HUES48 (cell line): ENCODE measurements at regions not wholly inside any gene's neighbourhood (a gene's known extent, or its start where the extent isn't known, plus 50 kb on each side); places are given as distances from the start of the nearest gene placed in this dataset.

Experiments used
- H3K27ac ChIP-seq: one replicate; pipeline ENCODE4 v1.7.0; 2013; ENCODE audit warnings: low read depth, low read length, inconsistent platforms
- H3K27me3 ChIP-seq: 2 replicates; pipeline ENCODE4 v1.6.1; 2013; ENCODE audit warnings: mild to moderate bottlenecking, low read length; ENCODE audit not compliant: control insufficient read depth, insufficient read depth
- H3K36me3 ChIP-seq: 2 replicates; pipeline ENCODE4 v1.6.1; 2013; ENCODE audit warnings: low read length; ENCODE audit not compliant: control insufficient read depth, insufficient read depth
- H3K4me1 ChIP-seq: 2 replicates; pipeline ENCODE4 v1.6.1; 2013; ENCODE audit warnings: mild to moderate bottlenecking, low read length; ENCODE audit not compliant: control insufficient read depth, insufficient read depth
- H3K4me3 ChIP-seq: 2 replicates; pipeline ENCODE4 v1.5.1; 2013; ENCODE audit warnings: mild to moderate bottlenecking, low read depth, low read length
- H3K9ac ChIP-seq: 2 replicates; pipeline ENCODE4 v1.6.1; 2013; ENCODE audit warnings: mild to moderate bottlenecking, low read depth, low read length, moderate library complexity
- H3K9me3 ChIP-seq: 2 replicates; pipeline ENCODE4 v1.6.1; 2013; ENCODE audit warnings: low read length; ENCODE audit not compliant: control insufficient read depth, insufficient read depth

- no peaks in the 10 kb centered on the region for H3K36me3 ChIP-seq
Observed at GRCh38 chr4:148874331-148874730, 432.1 kb upstream of the NR3C2 start.

DNA sequence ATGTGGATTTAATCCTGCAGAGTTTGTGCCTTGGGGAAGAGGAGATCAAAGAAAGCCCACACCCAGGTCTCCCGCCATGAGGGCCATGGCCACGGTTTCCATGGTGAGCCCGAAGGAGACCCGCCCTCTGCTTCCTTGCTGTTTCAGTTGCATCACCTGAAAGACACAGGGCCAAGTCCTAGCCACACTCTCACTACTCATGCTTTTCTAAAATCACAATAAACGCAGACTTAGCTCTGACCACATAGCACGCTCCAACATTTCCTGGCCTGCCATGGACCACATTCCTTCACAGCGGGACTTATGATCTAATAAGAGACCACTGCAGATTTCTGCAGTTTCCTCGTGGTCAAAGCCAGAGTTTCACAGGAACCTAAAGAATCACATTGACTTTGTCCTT is 426.0 kb upstream of the NR3C2 start:
- H3K9ac ChIP-seq, result no peak overlapping the region
- H3K9me3 ChIP-seq, result no peaks in the 10 kb centered on the region
- H3K36me3 ChIP-seq, result no peaks in the 10 kb centered on the region
- no peak overlapping the region for H3K4me3 ChIP-seq
- no peaks in the 10 kb centered on the region for H3K27me3 ChIP-seq
- no peak overlapping the region for H3K27ac ChIP-seq
- peaks cover 6% of the 10 kb centered on the region for H3K4me1 ChIP-seq

More at GRCh38 chr4:148874331-148874730, 432.1 kb upstream of the NR3C2 start:
- Histone ChIP-seq H3K4me1 (peaks cover 10% of the 10 kb centered on the region), H3K9me3 (no peaks in the 10 kb centered on the region), H3K27ac (no peak overlapping the region), H3K27me3 (no peaks in the 10 kb centered on the region), H3K4me3 (no peak overlapping the region), H3K9ac (no peak overlapping the region)

DNA sequence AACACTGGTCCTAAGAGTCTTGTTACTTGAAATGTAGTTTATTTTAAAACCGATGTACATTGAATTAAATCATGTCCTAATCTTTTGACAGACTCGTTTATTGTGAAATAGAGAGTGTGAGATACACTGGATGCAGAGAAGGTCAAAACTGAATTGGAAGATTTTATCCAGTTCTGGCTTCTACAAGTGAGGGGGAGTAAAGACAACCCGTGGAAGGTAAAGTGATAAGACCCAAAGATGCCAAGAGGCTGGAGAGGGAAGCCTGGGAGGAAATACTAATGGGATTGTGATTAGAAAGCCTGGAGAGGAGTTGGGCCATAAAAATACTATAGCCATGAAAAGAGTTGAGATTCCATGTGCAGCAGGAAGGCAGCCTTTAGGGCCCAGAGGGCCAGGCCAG is 424.5 kb upstream of the NR3C2 start:
- no peaks in the 10 kb centered on the region for H3K9me3 ChIP-seq
- no peaks in the 10 kb centered on the region for H3K36me3 ChIP-seq
- no peak overlapping the region for H3K27ac ChIP-seq
- H3K4me1 ChIP-seq, result no peaks in the 10 kb centered on the region
- no peak overlapping the region for H3K9ac ChIP-seq
- H3K27me3 ChIP-seq, result no peaks in the 10 kb centered on the region
- no peak overlapping the region for H3K4me3 ChIP-seq

DNA sequence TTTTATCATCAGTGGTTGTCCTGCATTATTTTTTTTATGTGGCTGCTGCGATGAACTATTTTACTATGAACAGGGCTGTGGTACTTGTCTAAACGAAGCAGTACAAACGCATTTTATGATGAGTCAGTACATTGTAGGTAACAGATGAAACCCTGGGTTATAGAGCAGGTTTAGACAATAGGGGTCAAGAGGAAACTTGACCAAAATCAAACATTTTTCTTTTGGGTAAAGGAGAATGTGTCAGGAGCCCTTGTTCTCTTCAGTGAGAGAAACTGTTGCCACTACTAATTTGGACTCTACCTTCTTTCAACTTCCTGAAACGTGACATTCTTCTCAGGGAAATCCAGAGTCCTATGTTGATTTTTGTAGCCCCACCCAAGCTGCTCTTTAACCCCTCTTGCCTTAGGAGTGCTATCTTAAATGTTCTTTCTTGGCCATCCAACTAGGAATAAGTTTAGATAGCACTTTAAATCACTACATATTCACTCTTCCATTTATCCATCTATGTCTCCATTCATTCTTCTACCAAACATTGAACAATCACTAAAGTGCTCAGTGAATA is 415.8 kb upstream of the NR3C2 start:
- Histone ChIP-seq H3K27me3 (no peaks in the 10 kb centered on the region), H3K9me3 (no peaks in the 10 kb centered on the region), H3K9ac (no peak overlapping the region), H3K4me1 (no peaks in the 10 kb centered on the region), H3K36me3 (no peaks in the 10 kb centered on the region), H3K4me3 (no peak overlapping the region), H3K27ac (no peak overlapping the region)

- H3K27ac ChIP-seq, result no peak overlapping the region
- H3K9me3 ChIP-seq, result no peaks in the 10 kb centered on the region
- H3K27me3 ChIP-seq, result no peaks in the 10 kb centered on the region
- no peak overlapping the region for H3K4me3 ChIP-seq
- H3K9ac ChIP-seq, result no peak overlapping the region
- no peaks in the 10 kb centered on the region for H3K4me1 ChIP-seq
- no peaks in the 10 kb centered on the region for H3K36me3 ChIP-seq
Observed at GRCh38 chr4:148857239-148857972, 415.2 kb upstream of the NR3C2 start.

DNA sequence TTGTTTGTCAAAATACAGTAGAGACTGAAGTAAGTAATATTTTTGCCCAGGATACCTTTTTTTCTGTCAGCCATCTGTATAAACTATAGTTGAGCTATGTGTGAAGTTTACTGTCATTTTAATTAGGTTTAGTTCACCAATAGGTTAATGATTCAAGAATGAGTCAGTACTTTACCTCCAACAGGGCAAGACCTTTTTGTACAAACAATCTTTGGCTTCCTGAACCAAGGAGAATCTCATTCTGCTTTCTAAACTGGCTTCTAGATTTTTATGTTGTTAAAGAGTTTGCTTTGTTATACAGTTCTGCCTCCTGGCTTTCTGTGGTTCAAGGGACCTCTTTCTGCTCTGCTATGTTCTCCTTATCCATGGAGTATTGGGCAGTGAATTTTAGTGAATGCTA is 412.0 kb upstream of the NR3C2 start:
- Histone ChIP-seq H3K36me3 (no peaks in the 10 kb centered on the region), H3K9ac (no peak overlapping the region), H3K27me3 (no peaks in the 10 kb centered on the region), H3K27ac (peak overlapping the region; percentile 24), H3K4me3 (no peak overlapping the region), H3K9me3 (no peaks in the 10 kb centered on the region), H3K4me1 (no peaks in the 10 kb centered on the region)

GRCh38 chr4:148852092-148852699 is 410.0 kb upstream of the NR3C2 start:
- no peak overlapping the region for H3K9ac ChIP-seq
- H3K36me3 ChIP-seq, result no peaks in the 10 kb centered on the region

GRCh38 chr4:148850257-148850995 is 408.2 kb upstream of the NR3C2 start:
- Histone ChIP-seq H3K27me3 (no peaks in the 10 kb centered on the region), H3K9ac (no peak overlapping the region), H3K4me3 (no peak overlapping the region), H3K9me3 (no peaks in the 10 kb centered on the region), H3K36me3 (no peaks in the 10 kb centered on the region), H3K4me1 (no peaks in the 10 kb centered on the region; the same call in 1 of the 2 replicates), H3K27ac (no peak overlapping the region)

More at GRCh38 chr4:148852092-148852699, 410.0 kb upstream of the NR3C2 start:
- no peaks in the 10 kb centered on the region for H3K27me3 ChIP-seq
- H3K4me1 ChIP-seq, result no peaks in the 10 kb centered on the region; the same call in 1 of the 2 replicates
- H3K27ac ChIP-seq, result no peak overlapping the region
- no peaks in the 10 kb centered on the region for H3K9me3 ChIP-seq
- H3K4me3 ChIP-seq, result no peak overlapping the region

DNA sequence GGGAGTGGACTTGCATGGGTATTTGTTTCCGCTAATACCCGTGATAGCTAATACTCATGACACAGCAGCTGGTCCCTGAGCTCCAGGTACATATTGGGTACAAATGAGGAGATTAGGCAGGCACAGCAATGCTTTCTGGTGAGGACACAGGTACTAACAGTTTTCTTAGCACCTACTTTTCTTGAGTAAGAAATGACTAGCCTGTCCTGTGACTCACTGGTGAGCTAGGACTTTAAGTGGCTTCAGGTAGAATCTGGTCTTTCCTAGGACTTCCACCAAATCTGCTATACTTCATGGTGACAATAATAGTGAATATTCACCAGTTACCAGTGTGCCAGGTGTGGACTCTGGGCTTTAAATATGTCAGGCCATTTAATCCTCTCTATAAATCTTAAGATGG is 407.4 kb upstream of the NR3C2 start:
- H3K27me3 ChIP-seq, result no peaks in the 10 kb centered on the region
- no peak overlapping the region for H3K27ac ChIP-seq
- H3K4me1 ChIP-seq, result no peaks in the 10 kb centered on the region; the same call in 1 of the 2 replicates
- no peak overlapping the region for H3K9ac ChIP-seq
- H3K9me3 ChIP-seq, result no peaks in the 10 kb centered on the region
- no peaks in the 10 kb centered on the region for H3K36me3 ChIP-seq
- H3K4me3 ChIP-seq, result no peak overlapping the region

- no peaks in the 10 kb centered on the region for H3K9me3 ChIP-seq
- no peaks in the 10 kb centered on the region for H3K36me3 ChIP-seq
- H3K4me3 ChIP-seq, result no peak overlapping the region
- no peaks in the 10 kb centered on the region for H3K27me3 ChIP-seq
- H3K27ac ChIP-seq, result no peak overlapping the region
- no peak overlapping the region for H3K9ac ChIP-seq
- H3K4me1 ChIP-seq, result no peaks in the 10 kb centered on the region; the same call in 1 of the 2 replicates
Observed at GRCh38 chr4:148847544-148848255, 405.5 kb upstream of the NR3C2 start.
